ENCODE measurements at regions not wholly inside any gene's neighbourhood (a gene's known extent, or its start where the extent isn't known, plus 50 kb on each side); places are given as distances from the start of the nearest gene placed in this dataset.
"Not testable (repeated sequence)": the region's sequence is repeated elsewhere in the genome, so short reads cannot be mapped to it uniquely, and the experiment has no call there.

DNA sequence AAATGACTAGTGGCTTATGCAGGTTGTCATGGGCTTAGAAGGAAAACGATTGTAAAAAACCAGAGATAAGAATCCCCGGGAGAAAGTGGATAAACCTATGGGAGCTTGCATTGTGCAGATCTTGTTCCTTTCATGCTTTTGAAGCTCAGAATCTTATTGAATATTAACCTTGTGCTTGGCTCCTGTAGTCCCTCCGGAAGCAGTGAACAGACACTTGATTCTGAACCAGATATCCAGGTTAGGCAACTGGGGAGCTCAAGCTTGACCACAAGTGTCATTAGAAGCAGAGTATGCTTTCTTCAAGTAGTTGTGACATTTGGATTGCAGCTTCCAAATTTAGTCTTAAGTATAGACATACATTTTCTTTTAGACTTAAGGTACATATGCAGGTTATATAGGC, 212.6 kb upstream of the MOCS1 start:
- DNase-seq = no peak

DNA sequence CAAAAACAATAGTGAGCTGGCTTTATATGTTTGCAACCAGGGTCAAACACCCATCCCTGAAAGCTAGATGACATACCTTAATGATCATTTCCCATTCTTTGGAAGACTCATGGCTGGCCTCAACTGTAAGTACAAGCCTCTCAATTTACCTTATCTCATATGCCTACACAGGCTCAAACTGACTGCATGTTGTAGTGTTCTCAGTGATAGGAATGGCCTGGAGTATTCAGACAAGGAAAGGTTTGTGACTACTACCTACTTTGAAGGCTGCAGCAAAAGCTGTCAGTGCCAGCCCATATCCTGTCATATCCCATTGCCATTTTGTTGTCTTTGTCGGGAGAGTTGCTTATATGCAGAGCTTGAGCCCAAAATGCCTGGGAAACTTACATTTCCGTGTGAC, 205.2 kb upstream of the MOCS1 start:
- DNase-seq = no peak

DNA sequence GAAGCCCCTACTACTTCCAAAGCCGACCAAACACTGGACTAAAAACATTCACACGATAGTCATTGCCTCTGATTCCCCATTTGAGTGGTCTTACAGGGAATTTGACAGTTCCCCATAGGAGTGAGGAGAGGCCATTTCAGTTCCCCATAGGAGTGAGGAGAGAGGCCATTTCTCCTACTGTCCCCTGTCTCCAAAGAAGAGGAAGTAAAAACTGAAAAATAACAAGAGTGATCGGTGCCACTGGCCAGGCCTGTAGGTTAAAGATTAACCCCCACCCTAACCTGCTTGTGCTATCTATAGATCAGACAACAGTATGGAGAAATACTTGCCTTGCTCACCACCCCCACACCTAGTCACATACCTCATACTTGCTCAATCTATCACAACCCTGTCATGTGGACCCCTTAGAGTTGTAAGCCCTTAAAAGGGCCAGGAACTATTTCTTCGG, 204.0 kb upstream of the MOCS1 start:
- DNase-seq = no peak

DNA sequence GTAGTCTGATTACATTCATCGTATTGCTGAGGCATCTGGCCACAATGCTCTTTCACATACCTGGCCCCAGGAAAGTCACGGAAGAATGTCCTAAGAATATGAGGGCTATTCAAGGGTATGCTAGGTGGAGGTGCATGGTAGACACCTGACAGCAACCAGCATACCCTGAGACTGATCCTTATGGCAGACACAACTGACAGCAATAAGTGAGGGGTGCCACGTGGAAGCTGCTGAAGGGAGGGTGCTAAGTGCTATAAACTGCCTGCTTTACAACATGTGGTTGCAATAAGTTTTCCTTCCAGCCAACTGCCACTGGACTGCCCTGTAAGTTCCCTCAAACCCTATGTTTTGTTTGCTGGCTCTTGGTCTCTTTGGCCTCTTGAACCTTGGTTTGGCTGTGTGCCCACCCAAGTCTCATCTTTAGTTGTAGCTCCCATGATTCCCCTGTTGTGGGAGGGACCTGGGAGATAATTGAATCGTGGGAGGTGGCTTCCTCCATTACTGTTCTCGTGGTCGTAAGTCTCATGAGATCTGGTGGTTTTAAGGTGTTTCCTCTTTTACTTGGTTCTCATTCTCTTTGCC, 201.3 kb upstream of the MOCS1 start:
- no peak for DNase-seq

DNA sequence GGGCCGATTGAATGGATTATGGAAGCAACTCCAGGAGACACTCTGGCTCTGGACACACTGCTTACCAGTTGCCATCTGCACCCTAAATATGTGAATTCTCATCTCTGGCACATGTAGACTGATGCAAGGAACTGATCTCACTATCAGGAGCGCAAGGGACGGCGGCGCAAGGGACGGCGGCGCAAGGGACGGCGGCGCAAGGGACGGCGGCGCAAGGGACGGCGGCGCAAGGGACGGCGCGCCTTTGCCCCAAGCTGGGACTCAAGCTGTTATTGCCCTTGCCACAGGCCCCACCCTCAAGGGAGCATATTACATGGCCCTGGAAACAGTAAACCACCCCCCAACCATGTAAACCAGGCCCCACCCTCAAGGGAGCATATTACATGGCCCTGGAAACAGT, 199.7 kb upstream of the MOCS1 start:
- DNase-seq = not testable (repeated sequence)

DNA sequence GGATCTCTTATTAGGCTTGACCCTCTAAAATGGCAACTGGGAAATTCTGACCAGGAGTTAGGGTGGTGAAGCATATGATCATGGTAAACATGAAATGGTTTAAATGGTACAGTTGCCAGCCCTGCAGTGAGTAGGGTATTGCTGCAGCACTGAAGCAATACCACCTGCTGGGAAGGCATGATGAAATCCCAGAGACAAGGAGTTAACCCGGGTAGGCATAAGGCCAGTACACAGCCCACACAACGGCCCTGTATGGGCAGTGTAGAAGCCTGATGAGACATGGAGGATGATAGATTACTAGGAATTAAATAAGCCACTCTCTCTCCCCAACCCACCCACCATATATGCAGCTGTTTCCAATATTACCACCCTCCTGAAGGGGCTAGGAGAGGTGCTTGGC, 197.4 kb upstream of the MOCS1 start:
- DNase-seq = no peak

DNA sequence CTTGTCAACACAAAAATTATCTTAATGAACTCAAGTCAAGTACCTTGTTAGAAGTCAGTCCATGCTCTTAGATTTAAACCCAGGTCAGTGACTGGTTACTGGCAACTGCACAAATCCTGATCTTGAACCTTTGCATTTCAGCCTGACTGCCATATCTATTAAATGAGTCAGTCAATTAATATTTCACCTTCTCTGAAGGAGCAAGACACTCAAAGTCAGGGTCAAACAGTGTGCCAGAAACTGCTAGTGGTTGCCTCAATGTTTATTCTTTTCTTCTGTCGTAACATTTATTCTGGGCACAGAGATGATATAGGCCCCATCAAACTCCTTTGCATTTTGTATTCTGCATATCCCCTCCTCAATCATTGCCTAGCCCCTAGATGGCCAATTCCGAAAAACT, 193.9 kb upstream of the MOCS1 start:
- DNase-seq = no peak

- DNase-seq = no peak
Observed at GRCh38 chr6:40125680-40126394, 191.6 kb upstream of the MOCS1 start.

- DNase-seq = no peak
Observed at GRCh38 chr6:40124924-40125323, 190.7 kb upstream of the MOCS1 start.

- no peak for DNase-seq
Observed at GRCh38 chr6:40116832-40117231, 182.6 kb upstream of the MOCS1 start.

GRCh38 chr6:40112350-40112749, 178.1 kb upstream of the MOCS1 start:
- no peak for DNase-seq

GRCh38 chr6:40108736-40109135, 174.5 kb upstream of the MOCS1 start:
- no peak for DNase-seq

DNA sequence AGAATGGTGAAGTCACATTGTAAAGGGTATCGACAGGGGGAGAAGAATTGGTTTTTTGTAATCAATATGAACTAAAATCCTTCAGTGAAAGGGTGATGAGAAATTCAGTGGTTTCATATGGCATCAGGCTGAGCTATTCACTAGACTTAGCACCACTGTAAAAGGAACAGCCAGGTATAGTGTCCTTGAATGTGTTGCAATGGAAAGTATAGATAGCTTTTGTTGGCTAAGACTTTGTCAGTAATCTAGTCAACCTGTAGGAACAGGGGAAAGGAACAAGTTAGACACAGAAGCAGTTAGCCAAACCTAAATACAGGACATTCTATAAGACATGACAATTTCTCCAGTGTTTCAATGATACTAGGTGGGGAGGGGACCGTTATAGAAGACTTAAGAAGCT, 172.6 kb upstream of the MOCS1 start:
- no peak for DNase-seq

- DNase-seq = no peak
Observed at GRCh38 chr6:40098774-40099173, 164.5 kb upstream of the MOCS1 start.

GRCh38 chr6:40097590-40097989, 163.3 kb upstream of the MOCS1 start:
- no peak for DNase-seq

DNA sequence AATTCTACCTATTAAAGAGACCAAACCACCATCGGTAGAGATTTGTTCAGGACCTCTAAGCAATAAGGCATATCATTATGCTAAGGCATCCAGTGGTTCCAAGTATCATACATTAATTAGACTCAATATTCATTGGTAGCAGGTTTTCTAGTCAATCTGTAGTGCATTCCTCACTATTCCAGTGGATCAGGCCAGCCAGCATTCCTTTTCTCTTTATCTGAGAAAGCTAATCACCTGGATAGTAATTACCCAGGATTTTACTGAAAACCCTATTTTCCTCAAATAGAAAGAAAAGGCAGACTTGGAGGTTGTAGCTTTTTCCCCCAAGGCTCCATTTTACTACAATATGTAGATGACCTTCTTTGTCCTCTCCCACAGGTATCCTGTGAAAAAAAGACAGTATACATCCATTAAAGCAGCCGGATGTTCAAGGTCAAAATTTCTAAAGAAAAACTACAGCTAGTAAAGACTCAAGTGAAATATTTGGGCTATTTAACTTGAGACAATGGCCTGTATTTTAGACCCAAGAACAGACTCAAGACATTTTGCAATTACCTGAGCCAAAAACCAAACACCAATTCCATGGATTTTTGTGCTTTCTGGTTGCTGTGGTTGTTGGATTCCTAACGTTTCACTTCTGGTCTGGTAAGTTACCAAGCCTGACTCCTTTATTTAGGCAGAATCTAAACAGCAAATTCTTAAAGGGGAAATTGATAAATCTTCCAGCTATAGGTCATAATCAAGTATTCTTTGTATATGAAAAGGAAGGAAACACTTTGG, 149.1 kb upstream of the MOCS1 start:
- DNase-seq = no peak

DNA sequence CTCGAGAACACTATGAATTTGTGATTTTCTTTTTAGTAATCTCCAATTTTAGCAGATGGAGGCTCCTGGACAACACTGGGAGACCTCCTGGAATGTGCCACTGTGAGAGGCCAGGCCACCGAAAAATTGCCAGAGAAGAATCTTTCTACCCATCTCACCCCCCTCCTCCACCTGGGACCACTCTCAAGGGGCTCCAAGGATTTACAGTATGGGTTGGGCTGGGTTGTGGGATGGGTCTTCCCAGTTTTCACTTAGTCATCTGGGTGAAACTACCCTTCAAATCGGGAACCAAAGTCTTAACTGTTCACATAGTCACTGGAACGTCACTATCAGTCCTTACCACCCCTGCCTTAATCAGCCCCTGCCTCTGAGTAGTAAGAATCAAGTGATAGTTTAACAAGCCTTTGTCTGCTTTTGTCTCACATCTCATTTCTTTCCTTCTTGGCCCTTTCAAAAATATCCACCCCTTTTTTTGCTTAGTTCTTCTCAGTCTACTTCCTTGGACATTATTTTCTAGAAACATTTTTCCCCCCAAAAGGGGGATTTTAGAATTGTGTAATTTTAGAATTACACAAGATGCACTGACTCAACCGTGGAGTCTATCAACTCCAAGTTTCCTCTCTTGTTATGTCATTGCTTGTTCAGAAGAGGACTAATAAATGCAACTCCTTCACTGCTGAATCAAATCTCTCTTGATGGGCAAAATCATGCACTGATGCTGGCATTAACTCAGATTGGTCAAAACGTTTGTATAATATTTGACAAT, 148.2 kb upstream of the MOCS1 start:
- no peak for DNase-seq

- no peak for DNase-seq
Observed at GRCh38 chr6:40077736-40078135, 143.5 kb upstream of the MOCS1 start.

DNA sequence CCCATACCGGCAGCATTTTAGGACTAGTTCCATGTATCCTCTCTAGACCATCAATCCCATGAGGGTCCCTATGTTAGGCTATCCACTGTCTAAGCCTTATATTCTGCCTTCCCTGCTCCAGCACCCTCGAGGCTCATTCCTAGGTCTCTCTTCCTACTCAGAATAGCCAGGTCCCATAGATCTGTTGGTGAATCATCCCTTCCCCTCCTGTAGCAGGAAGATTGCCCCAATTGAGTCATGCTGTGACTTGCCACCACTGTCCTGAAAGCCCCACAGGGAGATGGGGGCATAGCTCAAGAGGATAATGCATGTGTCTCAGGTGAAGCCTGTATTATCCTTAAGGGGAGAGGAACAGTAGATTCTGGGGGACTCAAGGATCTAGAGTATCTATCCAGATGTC, 143.1 kb upstream of the MOCS1 start:
- DNase-seq = no peak

DNA sequence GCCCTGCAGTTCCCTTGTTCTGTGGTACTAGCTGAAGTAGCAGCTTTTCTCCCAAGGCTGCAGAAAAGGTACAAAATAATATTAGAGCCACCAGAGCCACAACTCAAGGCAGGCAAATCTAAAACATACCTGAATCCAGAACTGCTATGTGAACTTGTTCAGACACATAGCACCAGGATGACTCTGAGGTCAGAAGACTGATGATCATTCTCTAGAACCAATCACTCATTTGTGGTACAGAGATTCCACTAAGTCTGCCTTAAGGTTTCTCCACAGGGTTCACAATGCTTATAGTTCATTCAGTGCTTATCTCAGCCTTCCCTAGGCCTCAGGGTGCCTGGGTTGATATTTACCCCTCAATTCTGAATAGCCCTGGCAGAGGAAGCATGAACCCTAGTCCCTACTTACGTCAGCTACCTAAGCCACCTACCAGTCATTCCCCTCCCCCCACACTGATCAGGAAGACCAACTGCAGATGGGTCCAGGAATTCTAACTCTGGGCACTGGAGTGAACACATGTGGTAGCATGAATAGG, 140.9 kb upstream of the MOCS1 start:
- no peak for DNase-seq

- no peak for DNase-seq
Observed at GRCh38 chr6:40074306-40075055, 140.2 kb upstream of the MOCS1 start.

GRCh38 chr6:40066372-40066771, 132.1 kb upstream of the MOCS1 start:
- no peak for DNase-seq

Data from stimulated activated CD8-positive, alpha-beta memory T cell treated with anti-CD3 and anti-CD28 coated beads, Interleukin-4, amount 100 ng/mL, for 48 hours (primary cell).